CD8-positive, alpha-beta memory T cell (primary cell): ENCODE measurements at regions not wholly inside any gene's neighbourhood (a gene's known extent, or its start where the extent isn't known, plus 50 kb on each side); places are given as distances from the start of the nearest gene placed in this dataset.

ENCODE experiments used
- CTCF ChIA-PET: fragments of 350-600 bp; sonication (Branson Sonifier 250); formaldehyde crosslinking; loops from one replicate; lab custom pipeline; 2021; ENCODE audit warnings: antibody characterized with exemption; lab: Charles Lee
- POLR2A ChIA-PET: fragments of 350-600 bp; sonication (Branson Sonifier 250); formaldehyde crosslinking; loops from one replicate; lab custom pipeline; 2021; ENCODE audit warnings: antibody characterized with exemption; lab: Charles Lee
- DNase-seq, 5 donors: peaks; one replicate each; pipeline versions ENCODE4 v3.0.0 to v3.0.0-alpha.2; 2020 to 2022; ENCODE audit warnings: mixed read lengths in 1 of 5
- H3K27ac ChIP-seq: one replicate; pipeline ENCODE4 v1.7.0; 2013; ENCODE audit warnings: low read depth, mild to moderate bottlenecking, low read length, moderate library complexity
- H3K27me3 ChIP-seq: 2 replicates; pipeline ENCODE4 v1.7.0; 2013; ENCODE audit warnings: low read length, mild to moderate bottlenecking; ENCODE audit not compliant: insufficient read depth, poor library complexity, severe bottlenecking
- H3K36me3 ChIP-seq: 2 replicates; pipeline ENCODE4 v1.7.0; 2013; ENCODE audit warnings: mild to moderate bottlenecking, low read length, moderate library complexity; ENCODE audit not compliant: insufficient read depth
- H3K4me1 ChIP-seq: 2 replicates; pipeline ENCODE4 v1.7.0; 2013; ENCODE audit warnings: mild to moderate bottlenecking, low read length, moderate library complexity; ENCODE audit not compliant: insufficient read depth
- H3K4me3 ChIP-seq: 2 replicates; pipeline ENCODE4 v1.7.0; 2013; ENCODE audit warnings: mild to moderate bottlenecking, low read length
- H3K9me3 ChIP-seq: 2 replicates; pipeline ENCODE4 v1.7.0; 2013; ENCODE audit warnings: mild to moderate bottlenecking, low read length
- H3K27ac Mint-ChIP-seq, 8 donors: one replicate each; pipeline ENCODE4 v1.8.0; 2020 to 2021; ENCODE audit warnings: mixed read lengths in 8 of 8, mild to moderate bottlenecking in 6 of 8, inconsistent platforms in 3 of 8, moderate library complexity in 3 of 8
- H3K27me3 Mint-ChIP-seq, 2 donors: one replicate each; pipeline ENCODE4 v1.8.0; 2020 to 2021; ENCODE audit warnings: mixed read lengths in 2 of 2, mild to moderate bottlenecking in 1 of 2, moderate library complexity in 1 of 2
- H3K36me3 Mint-ChIP-seq, 3 donors: one replicate each; pipeline ENCODE4 v1.8.0; 2020 to 2021; ENCODE audit warnings: mixed read lengths in 3 of 3, inconsistent platforms in 1 of 3, mild to moderate bottlenecking in 1 of 3
- H3K4me1 Mint-ChIP-seq, 3 donors: one replicate each; pipeline ENCODE4 v1.8.0; 2020 to 2021; ENCODE audit warnings: mixed read lengths in 3 of 3, inconsistent platforms in 1 of 3, mild to moderate bottlenecking in 1 of 3
- H3K4me3 Mint-ChIP-seq, 7 donors: one replicate each; pipeline ENCODE4 v1.8.0; 2020 to 2021; ENCODE audit warnings: mixed read lengths in 7 of 7, mild to moderate bottlenecking in 6 of 7, moderate library complexity in 4 of 7, inconsistent platforms in 2 of 7
- H3K9me3 Mint-ChIP-seq, 5 donors: one replicate each; pipeline ENCODE4 v1.8.0; 2020 to 2022; ENCODE audit warnings: mixed read lengths in 5 of 5, mild to moderate bottlenecking in 3 of 5, moderate library complexity in 2 of 5, inconsistent platforms in 1 of 5

- H3K4me1 ChIP-seq: no peaks in the 10 kb centered on the region
- no peak overlapping the region for H3K27ac ChIP-seq
- Mint-ChIP-seq H3K36me3 (no peaks in the 10 kb centered on the region), H3K27me3 (no peaks in the 10 kb centered on the region), H3K4me3 (no peak overlapping the region), H3K9me3 (peaks cover 3 to 23% (median 9%) of the 10 kb centered on the region in 5 donors), H3K4me1 (no peaks in the 10 kb centered on the region), H3K27ac (no peak overlapping the region)
- DNase-seq: no peak
- H3K9me3 ChIP-seq: no peaks in the 10 kb centered on the region
- H3K27me3 ChIP-seq: no peaks in the 10 kb centered on the region
- ChIA-PET POLR2A (no interaction called here), CTCF (no interaction called here)
- no peaks in the 10 kb centered on the region for H3K36me3 ChIP-seq
- no peak overlapping the region for H3K4me3 ChIP-seq
Measured at GRCh38 chr2:164287056-164287455, 334.2 kb downstream of the GRB14 start.

GRCh38 chr2:164285576-164285975 lies 335.7 kb downstream of the GRB14 start:
- Mint-ChIP-seq H3K4me3 (no peak overlapping the region), H3K36me3 (no peaks in the 10 kb centered on the region), H3K27ac (no peak overlapping the region), H3K4me1 (no peaks in the 10 kb centered on the region), H3K27me3 (no peaks in the 10 kb centered on the region), H3K9me3 (peaks cover 3 to 22% (median 12%) of the 10 kb centered on the region in 5 donors)
- no peaks in the 10 kb centered on the region for H3K4me1 ChIP-seq
- no peaks in the 10 kb centered on the region for H3K27me3 ChIP-seq
- no peak for DNase-seq
- H3K9me3 ChIP-seq: no peaks in the 10 kb centered on the region
- no peak overlapping the region for H3K4me3 ChIP-seq
- no peaks in the 10 kb centered on the region for H3K36me3 ChIP-seq
- ChIA-PET POLR2A (no interaction called here), CTCF (no interaction called here)
- H3K27ac ChIP-seq: no peak overlapping the region

GRCh38 chr2:164281896-164282295 lies 339.4 kb downstream of the GRB14 start:
- no peak overlapping the region for H3K4me3 ChIP-seq
- Mint-ChIP-seq H3K4me1 (no peaks in the 10 kb centered on the region), H3K27ac (peak overlapping the region in 1 of 8 donors; percentile 26), H3K4me3 (no peak overlapping the region), H3K36me3 (no peaks in the 10 kb centered on the region), H3K27me3 (no peaks in the 10 kb centered on the region), H3K9me3 (peaks cover 2 to 23% (median 13%) of the 10 kb centered on the region in 5 donors)
- no peaks in the 10 kb centered on the region for H3K36me3 ChIP-seq
- DNase-seq: no peak
- ChIA-PET POLR2A (no interaction called here), CTCF (no interaction called here)
- no peaks in the 10 kb centered on the region for H3K4me1 ChIP-seq
- no peaks in the 10 kb centered on the region for H3K27me3 ChIP-seq
- no peak overlapping the region for H3K27ac ChIP-seq
- no peaks in the 10 kb centered on the region for H3K9me3 ChIP-seq

GRCh38 chr2:164275659-164276058 lies 345.6 kb downstream of the GRB14 start:
- Histone ChIP-seq H3K4me3 (no peak overlapping the region), H3K4me1 (no peaks in the 10 kb centered on the region), H3K9me3 (no peaks in the 10 kb centered on the region), H3K36me3 (no peaks in the 10 kb centered on the region), H3K27ac (no peak overlapping the region), H3K27me3 (no peaks in the 10 kb centered on the region)
- peaks cover 3 to 18% (median 7%) of the 10 kb centered on the region in 5 donors for H3K9me3 Mint-ChIP-seq
- H3K4me1 Mint-ChIP-seq: no peaks in the 10 kb centered on the region
- no peaks in the 10 kb centered on the region for H3K36me3 Mint-ChIP-seq
- no peak for DNase-seq
- H3K4me3 Mint-ChIP-seq: no peak overlapping the region
- H3K27ac Mint-ChIP-seq: no peak overlapping the region
- ChIA-PET CTCF (no interaction called here), POLR2A (no interaction called here)
- H3K27me3 Mint-ChIP-seq: no peaks in the 10 kb centered on the region

GRCh38 chr2:164260506-164260905 lies 360.8 kb downstream of the GRB14 start:
- Mint-ChIP-seq H3K9me3 (peaks cover 1 to 17% (median 7%) of the 10 kb centered on the region in 5 donors), H3K36me3 (no peaks in the 10 kb centered on the region), H3K27me3 (no peaks in the 10 kb centered on the region), H3K4me1 (no peaks in the 10 kb centered on the region), H3K4me3 (no peak overlapping the region), H3K27ac (no peak overlapping the region)
- Histone ChIP-seq H3K36me3 (no peaks in the 10 kb centered on the region), H3K27me3 (no peaks in the 10 kb centered on the region), H3K9me3 (no peaks in the 10 kb centered on the region), H3K4me3 (no peak overlapping the region), H3K27ac (no peak overlapping the region), H3K4me1 (no peaks in the 10 kb centered on the region)
- ChIA-PET POLR2A (no interaction called here), CTCF (no interaction called here)
- no peak for DNase-seq

GRCh38 chr2:164257742-164258141 lies 363.5 kb downstream of the GRB14 start:
- Mint-ChIP-seq H3K27ac (no peak overlapping the region), H3K27me3 (no peaks in the 10 kb centered on the region)
- CTCF ChIA-PET: no interaction called here

GRCh38 chr2:164252568-164253287 lies 368.6 kb downstream of the GRB14 start:
- no peak for DNase-seq
- Mint-ChIP-seq H3K36me3 (no peaks in the 10 kb centered on the region), H3K27ac (no peak overlapping the region), H3K4me3 (no peak overlapping the region), H3K4me1 (no peaks in the 10 kb centered on the region), H3K9me3 (peaks cover 2 to 23% (median 3%) of the 10 kb centered on the region in 5 donors), H3K27me3 (no peaks in the 10 kb centered on the region)
- no peaks in the 10 kb centered on the region for H3K9me3 ChIP-seq
- POLR2A ChIA-PET: no interaction called here
- CTCF ChIA-PET: no interaction called here
- no peaks in the 10 kb centered on the region for H3K27me3 ChIP-seq
- no peaks in the 10 kb centered on the region for H3K4me1 ChIP-seq
- H3K4me3 ChIP-seq: no peak overlapping the region
- no peaks in the 10 kb centered on the region for H3K36me3 ChIP-seq
- no peak overlapping the region for H3K27ac ChIP-seq

More at GRCh38 chr2:164257742-164258141, 363.5 kb downstream of the GRB14 start:
- H3K36me3 ChIP-seq: no peaks in the 10 kb centered on the region
- POLR2A ChIA-PET: no interaction called here
- no peaks in the 10 kb centered on the region for H3K9me3 ChIP-seq
- Mint-ChIP-seq H3K4me1 (no peaks in the 10 kb centered on the region), H3K9me3 (peaks cover 3 to 24% (median 4%) of the 10 kb centered on the region in 5 donors), H3K4me3 (no peak overlapping the region), H3K36me3 (no peaks in the 10 kb centered on the region)
- H3K27me3 ChIP-seq: no peaks in the 10 kb centered on the region
- H3K27ac ChIP-seq: no peak overlapping the region
- no peak for DNase-seq
- H3K4me3 ChIP-seq: no peak overlapping the region
- no peaks in the 10 kb centered on the region for H3K4me1 ChIP-seq

- Mint-ChIP-seq H3K27me3 (no peaks in the 10 kb centered on the region), H3K4me1 (no peaks in the 10 kb centered on the region), H3K36me3 (no peaks in the 10 kb centered on the region), H3K27ac (no peak overlapping the region), H3K4me3 (no peak overlapping the region), H3K9me3 (peaks cover 8 to 14% (median 9%) of the 10 kb centered on the region in 5 donors)
- no peaks in the 10 kb centered on the region for H3K9me3 ChIP-seq
- no peak for DNase-seq
- H3K4me3 ChIP-seq: no peak overlapping the region
- no peaks in the 10 kb centered on the region for H3K27me3 ChIP-seq
- ChIA-PET POLR2A (no interaction called here), CTCF (no interaction called here)
- no peaks in the 10 kb centered on the region for H3K36me3 ChIP-seq
- no peaks in the 10 kb centered on the region for H3K4me1 ChIP-seq
- H3K27ac ChIP-seq: no peak overlapping the region
Measured at GRCh38 chr2:164243315-164243714, 378.0 kb downstream of the GRB14 start.
